Suprapubic skin (tissue), 4 donors: ENCODE measurements at regions not wholly inside any gene's neighbourhood (a gene's known extent, or its start where the extent isn't known, plus 50 kb on each side); places are given as distances from the start of the nearest gene placed in this dataset.

Experiments used
- DNase-seq, 2 donors: peaks; one replicate each; pipeline ENCODE4 v3.0.0-alpha.2; 2019; ENCODE audit warnings: low spot score in 2 of 2
- H3K27ac ChIP-seq: fragments of 200-600 bp; sonication (generic); one replicate; pipeline ENCODE4 v1.5.1; 2019
- H3K27me3 ChIP-seq: fragments of 200-600 bp; sonication (generic); one replicate; pipeline ENCODE4 v1.5.1; 2019
- H3K36me3 ChIP-seq: fragments of 200-600 bp; sonication (generic); one replicate; pipeline ENCODE4 v1.5.1; 2019
- H3K4me1 ChIP-seq: fragments of 200-600 bp; sonication (generic); one replicate; pipeline ENCODE4 v1.5.1; 2019
- H3K4me3 ChIP-seq: fragments of 200-600 bp; sonication (generic); one replicate; pipeline ENCODE4 v1.5.1; 2019; ENCODE audit warnings: mild to moderate bottlenecking
- H3K9me3 ChIP-seq: fragments of 200-600 bp; sonication (generic); one replicate; pipeline ENCODE4 v1.5.1; 2019
- CTCF ChIP-seq, 2 donors: fragments of 200-600 bp in 1 of 2; fragments of 450-650 bp in 1 of 2; sonication (generic) in 1 of 2; IDR thresholded peaks; one replicate each; pipeline ENCODE4 v1.5.1; 2016 to 2019; ENCODE audit warnings: antibody characterized with exemption in 2 of 2, mild to moderate bottlenecking in 1 of 2, moderate library complexity in 1 of 2
- EP300 ChIP-seq: sonication (generic); formaldehyde crosslinking; IDR thresholded peaks from one replicate; pipeline ENCODE4 v1.6.1; 2017; ENCODE audit warnings: antibody characterized with exemption
- POLR2A ChIP-seq, 2 donors: fragments of 450-650 bp; IDR thresholded peaks; one replicate each; pipeline ENCODE4 v1.6.1; 2017; ENCODE audit warnings: antibody characterized with exemption in 2 of 2, mild to moderate bottlenecking in 2 of 2, moderate library complexity in 2 of 2
- POLR2AphosphoS5 ChIP-seq, 3 donors: sonication (generic); formaldehyde crosslinking; IDR thresholded peaks; one replicate each; pipeline ENCODE4 v1.6.1; 2017; ENCODE audit warnings: antibody characterized with exemption in 3 of 3
- WGBS: methylation state at CpG from one replicate; pipeline ENCODE4 v1.1.5; 2018; 5-methylcytosine and 5-hydroxymethylcytosine counted together

GRCh38 chr7:46809886-46810285, 772.0 kb downstream of the TNS3 start:
- Histone ChIP-seq H3K27me3 (no peaks in the 10 kb centered on the region), H3K4me1 (peaks cover 7% of the 10 kb centered on the region), H3K4me3 (no peak overlapping the region), H3K27ac (no peak overlapping the region), H3K9me3 (no peaks in the 10 kb centered on the region), H3K36me3 (no peaks in the 10 kb centered on the region)
- DNase-seq, result no peak
- 80% methylated on average over 4 of the region's 4 CpGs for WGBS
- no peak for TF ChIP-seq POLR2AphosphoS5 (IDR thresholded peaks at IDR 0.05)

GRCh38 chr7:46806856-46807255, 775.1 kb downstream of the TNS3 start:
- DNase-seq, result no peak
- 29% methylated on average over 3 of the region's 3 CpGs for WGBS
- TF ChIP-seq EP300, result no peak
- TF ChIP-seq CTCF (IDR thresholded peaks at IDR 0.05), result no peak
- no peak for TF ChIP-seq POLR2A (IDR thresholded peaks at IDR 0.05)
- TF ChIP-seq POLR2AphosphoS5 (IDR thresholded peaks at IDR 0.05), result no peak
- H3K9me3 ChIP-seq, result no peaks in the 10 kb centered on the region
- peaks cover 7% of the 10 kb centered on the region for H3K4me1 ChIP-seq
- H3K4me3 ChIP-seq, result no peak overlapping the region
- no peak overlapping the region for H3K27ac ChIP-seq
- H3K36me3 ChIP-seq, result no peaks in the 10 kb centered on the region
- no peaks in the 10 kb centered on the region for H3K27me3 ChIP-seq

GRCh38 chr7:46802479-46802878, 779.4 kb downstream of the TNS3 start:
- no peaks in the 10 kb centered on the region for H3K36me3 ChIP-seq
- H3K4me1 ChIP-seq, result no peaks in the 10 kb centered on the region
- H3K27me3 ChIP-seq, result no peaks in the 10 kb centered on the region
- 79% methylated on average over 2 of the region's 2 CpGs for WGBS
- no peaks in the 10 kb centered on the region for H3K9me3 ChIP-seq
- no peak overlapping the region for H3K27ac ChIP-seq
- DNase-seq, result no peak
- H3K4me3 ChIP-seq, result no peak overlapping the region
- TF ChIP-seq EP300 (no peak), CTCF (IDR thresholded peaks at IDR 0.05) (no peak), POLR2A (IDR thresholded peaks at IDR 0.05) (no peak)

- DNase-seq, result no peak
- TF ChIP-seq CTCF (IDR thresholded peaks at IDR 0.05), result no peak
- no peak for TF ChIP-seq POLR2AphosphoS5 (IDR thresholded peaks at IDR 0.05)
- no peak for TF ChIP-seq EP300
- TF ChIP-seq POLR2A (IDR thresholded peaks at IDR 0.05), result no peak
- 80% methylated on average over 1 of the region's 1 CpG for WGBS
Measured at GRCh38 chr7:46791188-46791587, 790.7 kb downstream of the TNS3 start.

GRCh38 chr7:46786995-46787394, 794.9 kb downstream of the TNS3 start:
- 87% methylated on average over 3 of the region's 3 CpGs for WGBS

More at GRCh38 chr7:46791188-46791587, 790.7 kb downstream of the TNS3 start:
- Histone ChIP-seq H3K9me3 (no peaks in the 10 kb centered on the region), H3K4me3 (no peak overlapping the region), H3K4me1 (no peaks in the 10 kb centered on the region), H3K27ac (no peak overlapping the region), H3K36me3 (no peaks in the 10 kb centered on the region), H3K27me3 (no peaks in the 10 kb centered on the region)

More at GRCh38 chr7:46786995-46787394, 794.9 kb downstream of the TNS3 start:
- H3K36me3 ChIP-seq, result no peaks in the 10 kb centered on the region
- no peaks in the 10 kb centered on the region for H3K4me1 ChIP-seq
- H3K27ac ChIP-seq, result no peak overlapping the region
- no peak for DNase-seq
- no peak overlapping the region for H3K4me3 ChIP-seq
- H3K27me3 ChIP-seq, result no peaks in the 10 kb centered on the region
- H3K9me3 ChIP-seq, result no peaks in the 10 kb centered on the region
- TF ChIP-seq POLR2AphosphoS5 (IDR thresholded peaks at IDR 0.05) (no peak), POLR2A (IDR thresholded peaks at IDR 0.05) (no peak), CTCF (IDR thresholded peaks at IDR 0.05) (no peak), EP300 (no peak)
